ES-I3 (cell line): ENCODE measurements at regions not wholly inside any gene's neighbourhood (a gene's known extent, or its start where the extent isn't known, plus 50 kb on each side); places are given as distances from the start of the nearest gene placed in this dataset.
"Not testable (repeated sequence)": the region's sequence is repeated elsewhere in the genome, so short reads cannot be mapped to it uniquely, and the experiment has no call there.

Experiments
- H3K36me3 ChIP-seq: 2 replicates; pipeline ENCODE4 v1.6.1; 2013; ENCODE audit warnings: mild to moderate bottlenecking, low read length, control low read depth, moderate library complexity; ENCODE audit not compliant: insufficient read depth
- H3K4me1 ChIP-seq: 2 replicates; pipeline ENCODE4 v1.6.1; 2013; ENCODE audit warnings: mild to moderate bottlenecking, control low read depth, low read length; ENCODE audit not compliant: insufficient read depth
- H3K9ac ChIP-seq: 2 replicates; pipeline ENCODE4 v1.6.1; 2013; ENCODE audit warnings: low read depth, mild to moderate bottlenecking, low read length, moderate library complexity
- H3K9me3 ChIP-seq: 2 replicates; pipeline ENCODE4 v1.6.1; 2013; ENCODE audit warnings: mild to moderate bottlenecking, low read length, moderate library complexity; ENCODE audit not compliant: control insufficient read depth, insufficient read depth

DNA sequence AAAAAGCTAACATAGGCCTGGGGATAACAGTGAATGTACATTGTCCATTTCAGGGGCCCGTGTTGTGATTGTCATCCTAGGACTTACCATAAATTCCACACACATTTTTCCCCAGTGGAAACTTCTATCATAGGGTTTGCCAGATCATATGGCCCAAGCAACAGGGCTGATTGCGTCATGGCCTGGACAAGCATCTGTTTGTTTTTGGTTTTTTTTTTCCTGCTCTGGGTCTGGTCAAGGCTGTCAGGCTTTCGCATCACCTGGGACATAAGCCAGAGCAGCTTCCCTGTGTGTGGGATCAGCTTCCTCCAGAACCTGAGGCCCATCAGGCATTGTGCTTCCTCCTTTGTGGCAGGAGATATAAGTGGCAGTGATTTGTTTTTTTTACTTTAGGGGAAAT lies 598.5 kb upstream of the USP24 start:
- Histone ChIP-seq H3K36me3 (no peaks in the 10 kb centered on the region), H3K9ac (no peak overlapping the region), H3K9me3 (no peaks in the 10 kb centered on the region), H3K4me1 (no peaks in the 10 kb centered on the region)

DNA sequence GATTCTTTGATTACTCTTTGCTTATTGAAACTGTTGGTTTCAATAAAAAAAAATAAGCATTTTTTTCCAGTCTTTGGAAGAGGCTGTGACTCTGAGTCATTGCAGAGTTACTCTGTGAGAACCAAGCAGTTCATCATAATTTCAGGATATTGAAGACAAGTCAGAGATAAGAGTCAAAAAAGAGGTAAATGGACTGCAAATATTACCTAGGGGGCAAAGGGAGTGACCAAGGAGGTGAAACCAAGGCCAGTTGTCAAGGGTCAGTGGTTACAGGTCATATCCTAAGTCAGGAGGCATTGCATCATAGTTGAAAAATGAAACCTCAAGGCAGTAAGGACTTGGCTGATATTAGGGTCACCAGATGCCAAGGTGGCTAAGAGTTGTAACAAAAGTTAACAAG lies 597.1 kb upstream of the USP24 start:
- Histone ChIP-seq H3K4me1 (no peaks in the 10 kb centered on the region), H3K9me3 (no peaks in the 10 kb centered on the region), H3K36me3 (no peaks in the 10 kb centered on the region), H3K9ac (no peak overlapping the region)

DNA sequence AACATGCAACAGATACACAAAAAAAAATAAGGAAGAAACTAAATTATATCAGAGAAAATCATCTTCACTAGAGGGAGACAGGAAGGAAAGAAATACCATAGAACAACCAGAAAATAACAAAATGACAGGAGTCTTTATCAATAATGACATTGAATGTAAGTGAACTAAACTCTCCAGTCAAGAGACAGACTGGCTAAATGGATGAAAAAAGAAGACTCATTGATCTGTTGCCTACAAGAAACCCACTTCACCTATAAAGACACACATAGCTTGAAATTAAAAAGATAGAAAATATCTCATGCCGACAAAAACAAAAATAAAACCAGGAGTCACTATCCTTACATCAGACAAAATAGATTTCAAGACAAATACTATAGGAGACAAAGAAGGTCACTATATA lies 593.1 kb upstream of the USP24 start:
- Histone ChIP-seq H3K9ac (no peak overlapping the region), H3K4me1 (no peaks in the 10 kb centered on the region), H3K9me3 (no peaks in the 10 kb centered on the region), H3K36me3 (no peaks in the 10 kb centered on the region)

DNA sequence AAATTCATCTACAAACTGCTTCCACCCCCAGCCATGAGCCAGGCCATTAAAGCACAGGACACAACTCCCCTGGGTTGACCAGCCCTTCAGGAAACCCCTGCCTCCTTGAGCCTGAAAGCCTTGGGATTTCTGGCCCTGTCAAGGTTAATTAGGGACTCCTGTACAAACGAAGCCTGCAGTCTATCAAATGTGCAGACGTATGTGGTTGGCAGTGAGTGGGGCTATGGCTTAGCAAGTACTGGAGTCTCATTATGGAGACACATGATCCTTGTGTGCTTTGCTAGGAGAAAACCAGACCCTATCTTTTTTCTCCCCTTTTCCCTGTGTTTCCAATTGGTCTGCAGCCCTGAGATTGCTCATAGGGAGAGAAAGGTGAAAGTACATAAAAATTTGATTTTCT lies 588.3 kb upstream of the USP24 start:
- no peak overlapping the region for H3K9ac ChIP-seq
- H3K36me3 ChIP-seq, result no peaks in the 10 kb centered on the region
- H3K9me3 ChIP-seq, result no peaks in the 10 kb centered on the region
- no peaks in the 10 kb centered on the region for H3K4me1 ChIP-seq

DNA sequence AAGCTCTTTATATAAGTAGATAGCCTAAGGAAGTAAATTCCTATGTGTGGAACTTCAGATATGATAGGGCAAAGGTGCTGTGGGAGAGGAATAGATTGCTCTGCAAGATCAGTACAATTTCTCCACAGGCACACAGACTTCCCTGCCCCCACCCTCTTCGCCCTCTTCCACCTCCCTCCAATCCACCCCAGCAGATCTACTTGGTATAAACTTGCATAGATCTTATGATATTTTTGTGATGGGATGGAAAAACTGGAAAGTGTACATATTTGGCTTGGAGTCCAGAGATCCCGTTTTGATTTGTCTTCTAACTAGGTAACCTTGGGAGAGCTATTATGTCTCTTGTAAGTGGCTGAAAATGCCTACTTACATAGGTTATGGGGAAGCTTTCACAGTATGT lies 586.3 kb upstream of the USP24 start:
- H3K4me1 ChIP-seq, result no peaks in the 10 kb centered on the region
- H3K36me3 ChIP-seq, result no peaks in the 10 kb centered on the region
- no peak overlapping the region for H3K9ac ChIP-seq
- no peaks in the 10 kb centered on the region; the same call in 1 of the 2 replicates for H3K9me3 ChIP-seq

DNA sequence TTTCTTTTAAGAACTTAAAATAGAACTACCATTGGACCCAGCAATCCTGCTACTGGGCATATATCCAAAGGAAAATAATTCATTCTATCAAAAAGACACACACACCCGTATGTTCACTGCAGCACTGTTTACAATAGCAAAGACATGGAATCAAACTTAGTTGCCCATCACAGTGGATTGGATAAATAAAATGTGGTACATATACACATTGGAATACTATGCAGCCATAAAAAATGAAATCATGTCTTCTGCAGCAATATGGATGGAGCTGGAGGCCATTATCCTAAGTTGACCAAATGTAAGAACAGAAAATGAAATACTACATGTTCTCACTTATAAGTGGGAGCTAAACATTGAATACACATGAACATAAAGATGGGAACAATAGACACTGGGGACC lies 585.3 kb upstream of the USP24 start:
- no peak overlapping the region for H3K9ac ChIP-seq
- H3K9me3 ChIP-seq, result no peaks in the 10 kb centered on the region; the same call in 1 of the 2 replicates
- no peaks in the 10 kb centered on the region for H3K4me1 ChIP-seq
- no peaks in the 10 kb centered on the region for H3K36me3 ChIP-seq

DNA sequence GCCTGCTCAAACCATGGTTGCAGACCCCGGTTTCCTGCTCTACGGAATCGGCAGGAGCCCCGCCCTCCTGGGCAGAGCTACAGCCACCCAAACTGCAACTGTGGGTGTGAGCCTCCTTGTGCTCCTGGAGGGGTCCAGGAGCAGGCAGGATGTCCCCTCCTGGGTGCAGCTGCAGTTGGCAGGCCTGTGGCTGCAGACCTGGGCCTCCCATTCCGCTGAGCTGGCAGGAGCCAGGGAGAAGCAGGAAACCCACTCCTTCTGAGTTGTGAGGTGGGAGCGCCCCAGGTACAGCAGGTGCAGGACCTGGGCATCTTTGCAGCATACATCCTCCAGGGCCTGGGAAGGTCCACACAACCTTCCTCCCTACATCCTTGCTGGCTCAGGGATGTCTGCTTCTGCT lies 578.7 kb upstream of the USP24 start:
- Histone ChIP-seq H3K4me1 (no peaks in the 10 kb centered on the region), H3K36me3 (no peaks in the 10 kb centered on the region), H3K9ac (no peak overlapping the region), H3K9me3 (peaks cover 3% of the 10 kb centered on the region; the same call in 1 of the 2 replicates)

DNA sequence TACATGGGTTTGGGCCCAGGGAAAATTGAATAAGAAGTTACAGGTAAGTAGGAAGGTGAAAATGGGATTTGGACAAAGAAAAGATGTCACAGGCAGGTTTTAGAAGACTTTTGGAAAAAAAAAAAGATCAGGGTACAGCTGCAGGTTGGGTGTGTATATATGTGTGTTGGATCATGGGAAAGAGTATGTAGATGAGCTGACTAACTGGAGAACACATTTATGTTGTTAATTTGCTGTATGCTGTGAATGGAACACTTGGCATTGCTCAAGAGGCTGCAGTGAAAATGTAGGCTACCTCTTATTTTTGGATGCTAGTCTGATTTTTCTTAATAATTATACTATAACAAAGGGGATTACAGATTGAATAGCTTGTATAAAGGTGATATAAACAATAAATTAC lies 577.7 kb upstream of the USP24 start:
- Histone ChIP-seq H3K9ac (no peak overlapping the region), H3K4me1 (no peaks in the 10 kb centered on the region), H3K9me3 (peaks cover 3% of the 10 kb centered on the region; the same call in 1 of the 2 replicates), H3K36me3 (no peaks in the 10 kb centered on the region)

DNA sequence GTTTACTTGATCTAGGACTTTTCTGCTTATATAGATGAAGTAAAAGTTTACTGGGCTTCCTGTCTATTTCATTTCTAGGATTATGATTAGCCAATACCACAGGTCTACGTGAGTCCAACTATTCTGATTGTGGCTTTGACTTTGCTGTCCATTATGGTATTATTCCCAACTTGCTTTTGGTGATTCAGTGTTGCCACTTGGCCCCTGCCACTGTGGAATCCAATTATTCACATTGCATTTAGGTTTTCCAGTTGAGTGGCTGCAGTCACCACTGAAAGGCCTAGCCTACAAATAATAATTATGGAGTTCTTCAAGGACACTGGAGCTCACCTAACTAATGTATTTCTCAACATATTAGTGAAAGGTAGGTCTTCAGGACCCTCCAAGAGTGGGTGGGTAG lies 574.3 kb upstream of the USP24 start:
- no peaks in the 10 kb centered on the region for H3K36me3 ChIP-seq
- H3K9ac ChIP-seq, result no peak overlapping the region
- no peaks in the 10 kb centered on the region for H3K4me1 ChIP-seq
- H3K9me3 ChIP-seq, result peaks cover 2% of the 10 kb centered on the region; the same call in 1 of the 2 replicates

DNA sequence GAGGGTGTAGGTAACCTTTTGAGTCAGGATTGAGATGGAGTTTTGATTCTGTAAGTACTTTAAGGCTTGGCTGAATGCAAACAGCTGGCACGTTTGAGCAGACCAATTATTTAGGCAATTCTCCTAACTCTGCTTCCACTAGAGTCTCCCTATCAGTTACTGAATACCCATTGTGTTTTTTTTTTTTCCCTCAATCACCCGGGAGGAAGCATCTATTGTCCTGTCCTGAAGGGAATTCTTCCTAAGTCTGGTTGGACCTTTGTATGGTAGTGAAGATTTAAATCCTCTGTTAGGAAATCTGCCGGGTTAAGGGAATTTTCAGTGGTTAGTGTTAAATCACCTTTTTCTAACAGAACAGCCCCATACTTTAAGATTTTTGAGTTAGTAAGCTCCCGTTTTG lies 571.2 kb upstream of the USP24 start:
- no peaks in the 10 kb centered on the region for H3K36me3 ChIP-seq
- no peak overlapping the region for H3K9ac ChIP-seq
- no peaks in the 10 kb centered on the region for H3K4me1 ChIP-seq
- no peaks in the 10 kb centered on the region; the same call in 1 of the 2 replicates for H3K9me3 ChIP-seq

DNA sequence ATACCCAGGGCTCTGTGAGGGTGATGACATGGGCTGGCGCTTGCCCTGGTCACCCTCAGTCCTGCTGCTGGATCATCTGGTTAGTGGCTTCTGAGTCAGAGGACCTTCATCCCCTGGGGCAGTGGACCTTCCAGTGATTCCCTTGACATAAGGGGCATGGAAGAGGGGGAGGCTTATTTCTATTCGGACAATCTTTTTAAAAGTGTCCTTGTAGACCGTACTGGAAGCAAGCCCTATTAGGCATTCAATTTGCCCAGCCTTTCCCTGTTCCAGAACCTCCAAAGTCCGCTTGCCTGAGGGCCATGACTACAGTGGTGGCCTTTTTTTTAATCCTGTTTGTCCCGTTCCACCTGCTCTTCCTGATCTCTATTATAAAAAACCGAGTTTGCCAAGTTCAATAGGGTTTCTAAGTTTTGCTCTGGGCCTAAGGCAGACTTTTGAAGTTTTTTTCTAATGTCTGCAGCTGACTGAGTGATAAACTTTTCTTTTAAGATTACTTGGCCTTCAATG lies 569.8 kb upstream of the USP24 start:
- H3K9me3 ChIP-seq, H3K9ac ChIP-seq, H3K4me1 ChIP-seq, H3K36me3 ChIP-seq: not testable (repeated sequence)

DNA sequence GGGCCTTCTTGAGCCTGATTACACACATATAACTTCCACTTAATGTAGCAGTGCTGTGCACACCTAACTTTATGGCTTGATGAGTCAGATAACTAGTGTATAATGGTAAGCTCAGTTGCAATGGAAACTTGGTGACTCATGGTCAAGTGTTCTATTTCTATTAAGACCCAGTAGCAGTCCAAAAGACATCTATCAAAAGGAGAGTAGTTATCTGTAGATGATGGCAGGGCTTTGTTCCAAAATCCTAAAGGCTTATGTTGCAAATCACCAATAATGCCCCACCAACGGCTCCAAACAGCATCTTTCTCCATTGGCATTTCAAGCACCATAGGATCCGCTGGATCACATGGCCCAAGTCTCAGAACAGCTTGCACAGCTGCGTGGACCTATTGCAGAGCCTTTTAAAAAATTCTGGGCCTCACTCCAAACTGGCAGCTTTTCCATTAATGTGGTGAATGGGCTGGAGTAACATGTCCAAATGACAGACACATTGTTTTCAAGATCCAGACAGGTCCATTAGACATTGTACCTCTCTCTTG lies 566.8 kb upstream of the USP24 start:
- no peaks in the 10 kb centered on the region for H3K4me1 ChIP-seq
- no peaks in the 10 kb centered on the region; the same call in 1 of the 2 replicates for H3K9me3 ChIP-seq
- H3K36me3 ChIP-seq, result no peaks in the 10 kb centered on the region
- H3K9ac ChIP-seq, result no peak overlapping the region

DNA sequence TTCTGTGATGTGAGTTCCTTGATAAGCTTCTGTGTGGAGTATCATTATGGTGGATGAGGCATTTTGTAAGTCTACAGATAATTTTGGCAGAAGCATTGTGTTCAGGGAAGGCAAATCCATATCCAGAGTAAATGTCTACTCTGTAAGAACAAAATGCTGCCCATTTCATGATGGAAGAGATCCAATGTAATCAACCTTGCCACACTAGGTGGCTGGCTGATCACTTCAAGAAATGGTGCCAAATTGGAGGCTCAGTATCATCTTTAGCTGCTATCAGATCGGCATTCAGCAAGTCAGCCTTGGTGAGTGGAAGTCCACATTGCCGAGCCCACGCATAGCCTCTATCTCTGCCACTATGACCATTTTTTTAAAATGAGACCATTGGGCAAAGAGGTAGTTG lies 565.8 kb upstream of the USP24 start:
- H3K9me3 ChIP-seq, result no peaks in the 10 kb centered on the region; the same call in 1 of the 2 replicates

DNA sequence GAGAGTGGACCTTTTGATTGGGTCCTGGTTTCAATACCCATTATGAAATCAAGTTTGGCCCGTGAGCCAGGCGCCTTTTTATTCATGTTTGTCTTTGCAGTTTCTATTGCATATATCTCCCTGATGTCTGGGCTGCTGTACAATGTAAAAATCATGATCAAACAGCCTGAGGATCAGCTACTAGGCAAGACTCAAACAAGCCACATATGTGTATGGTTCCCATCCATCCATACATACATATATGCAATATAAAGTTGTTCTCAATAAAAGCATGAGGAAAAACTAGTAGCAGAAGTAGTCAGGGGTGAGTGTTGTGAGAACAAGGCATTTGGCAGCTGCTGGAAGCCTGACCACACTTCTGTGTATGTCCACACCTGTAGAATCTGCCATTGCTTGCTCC lies 562.4 kb upstream of the USP24 start:
- Histone ChIP-seq H3K9ac (no peak overlapping the region), H3K9me3 (no peaks in the 10 kb centered on the region; the same call in 1 of the 2 replicates), H3K36me3 (no peaks in the 10 kb centered on the region), H3K4me1 (no peaks in the 10 kb centered on the region)

More for the DNA sequence above, 565.8 kb upstream of the USP24 start:
- no peaks in the 10 kb centered on the region for H3K4me1 ChIP-seq
- H3K36me3 ChIP-seq, result no peaks in the 10 kb centered on the region
- no peak overlapping the region for H3K9ac ChIP-seq

DNA sequence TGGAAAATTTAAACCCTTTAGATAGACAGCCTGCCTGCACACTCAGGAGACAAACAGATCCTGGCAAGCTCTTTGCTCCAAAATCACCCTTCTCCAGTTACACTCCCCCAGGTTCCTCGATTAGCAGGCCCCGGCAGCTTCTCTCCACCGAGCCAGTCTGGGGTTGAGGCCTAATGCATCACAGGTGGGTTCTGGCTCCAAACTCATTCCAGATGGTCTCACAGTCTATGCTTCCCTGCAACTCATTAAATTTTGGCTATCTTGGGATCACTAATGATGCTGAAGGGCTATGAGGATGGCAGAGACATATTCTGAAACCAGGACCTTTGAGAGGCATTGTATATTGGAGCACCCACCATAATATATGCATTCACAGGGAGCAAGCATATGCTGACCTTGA lies 559.8 kb upstream of the USP24 start:
- H3K4me1 ChIP-seq, result no peaks in the 10 kb centered on the region
- no peak overlapping the region for H3K9ac ChIP-seq
- no peaks in the 10 kb centered on the region for H3K9me3 ChIP-seq
- no peaks in the 10 kb centered on the region for H3K36me3 ChIP-seq

DNA sequence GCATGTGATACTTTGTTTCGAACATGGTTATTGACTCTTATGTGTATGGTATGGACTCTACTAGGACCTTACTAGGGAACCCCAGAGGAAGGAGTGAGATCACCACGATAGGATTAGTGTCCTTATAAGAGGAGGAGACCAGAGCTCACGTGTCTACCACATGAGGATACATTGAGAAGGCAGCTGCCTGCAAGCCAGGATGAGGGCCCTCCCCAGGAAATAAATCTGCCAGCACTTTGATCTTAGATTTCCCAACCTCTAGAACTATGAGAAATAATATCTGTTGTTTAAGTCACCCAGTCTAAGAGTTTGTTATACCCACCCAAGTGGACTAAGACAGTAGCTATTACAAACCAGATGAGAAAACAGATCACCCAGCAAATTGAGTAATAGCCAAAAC lies 559.3 kb upstream of the USP24 start:
- no peaks in the 10 kb centered on the region for H3K36me3 ChIP-seq
- H3K9ac ChIP-seq, result no peak overlapping the region
- no peaks in the 10 kb centered on the region for H3K9me3 ChIP-seq
- H3K4me1 ChIP-seq, result no peaks in the 10 kb centered on the region
